ENCODE measurements at regions not wholly inside any gene's neighbourhood (a gene's known extent, or its start where the extent isn't known, plus 50 kb on each side); places are given as distances from the start of the nearest gene placed in this dataset.

DNA sequence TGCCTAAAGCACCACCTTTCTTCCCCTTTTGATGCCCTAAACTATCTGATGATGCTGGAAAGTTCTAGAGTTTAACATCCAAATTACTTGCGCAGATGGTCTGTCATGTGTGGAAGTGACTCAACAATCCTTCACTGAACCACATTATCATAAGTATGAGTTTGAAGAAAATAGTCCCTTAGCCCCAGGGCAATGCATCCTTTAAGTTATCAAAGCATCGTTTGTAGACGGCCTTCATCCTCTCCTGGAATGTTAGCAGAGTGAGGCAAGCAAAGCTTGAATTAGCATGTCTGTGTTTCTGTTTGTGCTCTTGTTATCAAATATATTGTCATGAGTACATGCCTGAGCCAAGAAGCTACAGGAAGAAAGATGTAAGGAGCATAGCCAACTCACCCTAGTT is 570.9 kb downstream of the MID1IP1 start:
- TF ChIP-seq, protein P1, sequence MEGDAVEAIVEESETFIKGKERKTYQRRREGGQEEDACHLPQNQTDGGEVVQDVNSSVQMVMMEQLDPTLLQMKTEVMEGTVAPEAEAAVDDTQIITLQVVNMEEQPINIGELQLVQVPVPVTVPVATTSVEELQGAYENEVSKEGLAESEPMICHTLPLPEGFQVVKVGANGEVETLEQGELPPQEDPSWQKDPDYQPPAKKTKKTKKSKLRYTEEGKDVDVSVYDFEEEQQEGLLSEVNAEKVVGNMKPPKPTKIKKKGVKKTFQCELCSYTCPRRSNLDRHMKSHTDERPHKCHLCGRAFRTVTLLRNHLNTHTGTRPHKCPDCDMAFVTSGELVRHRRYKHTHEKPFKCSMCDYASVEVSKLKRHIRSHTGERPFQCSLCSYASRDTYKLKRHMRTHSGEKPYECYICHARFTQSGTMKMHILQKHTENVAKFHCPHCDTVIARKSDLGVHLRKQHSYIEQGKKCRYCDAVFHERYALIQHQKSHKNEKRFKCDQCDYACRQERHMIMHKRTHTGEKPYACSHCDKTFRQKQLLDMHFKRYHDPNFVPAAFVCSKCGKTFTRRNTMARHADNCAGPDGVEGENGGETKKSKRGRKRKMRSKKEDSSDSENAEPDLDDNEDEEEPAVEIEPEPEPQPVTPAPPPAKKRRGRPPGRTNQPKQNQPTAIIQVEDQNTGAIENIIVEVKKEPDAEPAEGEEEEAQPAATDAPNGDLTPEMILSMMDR (IDR thresholded peaks at IDR 0.05; ENCODE audit: unreplicated experiment) = no peak
- Mint-ChIP-seq H3K4me1 (ENCODE audit: low read depth, unreplicated experiment) (no peaks in the 10 kb centered on the region), H3K36me3 (ENCODE audit: insufficient read depth, unreplicated experiment) (peaks cover 3% of the 10 kb centered on the region), H3K9me3 (ENCODE audit: low read depth, unreplicated experiment) (no peaks in the 10 kb centered on the region), H3K27me3 (ENCODE audit: unreplicated experiment) (peaks cover 69% of the 10 kb centered on the region), H3K4me3 (ENCODE audit: low read depth, unreplicated experiment) (no peak overlapping the region), H3K27ac (ENCODE audit: unreplicated experiment) (no peak overlapping the region)
- CTCF ChIA-PET = no interaction called here
- no TSS peak for BruUV-seq (replicated peaks)
- intact Hi-C loops (cut with micrococcal nuclease; ENCODE audit: unreplicated experiment) = no loop called here
- no peak for DNase-seq

GRCh38 chrX:39377157-39377556 is 575.9 kb downstream of the MID1IP1 start:
- Mint-ChIP-seq H3K27ac (ENCODE audit: unreplicated experiment) (no peak overlapping the region), H3K36me3 (ENCODE audit: insufficient read depth, unreplicated experiment) (peaks cover 3% of the 10 kb centered on the region), H3K27me3 (ENCODE audit: unreplicated experiment) (peaks cover 56% of the 10 kb centered on the region), H3K9me3 (ENCODE audit: low read depth, unreplicated experiment) (no peaks in the 10 kb centered on the region), H3K4me1 (ENCODE audit: low read depth, unreplicated experiment) (no peaks in the 10 kb centered on the region), H3K4me3 (ENCODE audit: low read depth, unreplicated experiment) (no peak overlapping the region)
- TF ChIP-seq, protein P1 (IDR thresholded peaks at IDR 0.05; ENCODE audit: unreplicated experiment) = no peak
- no peak for DNase-seq
- intact Hi-C loops (cut with micrococcal nuclease; ENCODE audit: unreplicated experiment) = no loop called here
- CTCF ChIA-PET = no interaction called here
- BruUV-seq (replicated peaks) = no TSS peak

- TF ChIP-seq, protein P1 (IDR thresholded peaks at IDR 0.05; ENCODE audit: unreplicated experiment) = no peak
- no TSS peak for BruUV-seq (replicated peaks)
Measured at GRCh38 chrX:39377773-39378172, 576.5 kb downstream of the MID1IP1 start.

GRCh38 chrX:39381422-39381821 is 580.2 kb downstream of the MID1IP1 start:
- peaks cover 66% of the 10 kb centered on the region for H3K27me3 Mint-ChIP-seq (ENCODE audit: unreplicated experiment)
- H3K4me1 Mint-ChIP-seq (ENCODE audit: low read depth, unreplicated experiment) = no peaks in the 10 kb centered on the region
- no peak overlapping the region for H3K27ac Mint-ChIP-seq (ENCODE audit: unreplicated experiment)
- intact Hi-C loops (cut with micrococcal nuclease; ENCODE audit: unreplicated experiment) = no loop called here
- CTCF ChIA-PET = no interaction called here
- no peak for DNase-seq
- H3K36me3 Mint-ChIP-seq (ENCODE audit: insufficient read depth, unreplicated experiment) = no peaks in the 10 kb centered on the region
- TF ChIP-seq, protein P1 (IDR thresholded peaks at IDR 0.05; ENCODE audit: unreplicated experiment) = no peak
- H3K9me3 Mint-ChIP-seq (ENCODE audit: low read depth, unreplicated experiment) = no peaks in the 10 kb centered on the region
- no peak overlapping the region for H3K4me3 Mint-ChIP-seq (ENCODE audit: low read depth, unreplicated experiment)
- BruUV-seq (replicated peaks) = no TSS peak

More at GRCh38 chrX:39377773-39378172, 576.5 kb downstream of the MID1IP1 start:
- Mint-ChIP-seq H3K4me1 (ENCODE audit: low read depth, unreplicated experiment) (no peaks in the 10 kb centered on the region), H3K4me3 (ENCODE audit: low read depth, unreplicated experiment) (no peak overlapping the region), H3K27ac (ENCODE audit: unreplicated experiment) (no peak overlapping the region), H3K27me3 (ENCODE audit: unreplicated experiment) (peaks cover 61% of the 10 kb centered on the region), H3K36me3 (ENCODE audit: insufficient read depth, unreplicated experiment) (peaks cover 3% of the 10 kb centered on the region), H3K9me3 (ENCODE audit: low read depth, unreplicated experiment) (no peaks in the 10 kb centered on the region)
- CTCF ChIA-PET = no interaction called here
- no peak for DNase-seq
- intact Hi-C loops (cut with micrococcal nuclease; ENCODE audit: unreplicated experiment) = no loop called here

Measured in Calu3 (cell line).